Astrocyte of the spinal cord (primary cell): ENCODE measurements at regions not wholly inside any gene's neighbourhood (a gene's known extent, or its start where the extent isn't known, plus 50 kb on each side); places are given as distances from the start of the nearest gene placed in this dataset.
"Not testable (repeated sequence)": the region's sequence is repeated elsewhere in the genome, so short reads cannot be mapped to it uniquely, and the experiment has no call there.

Experiments used
- DNase-seq: peaks from one replicate; pipeline ENCODE4 v3.0.0; 2011; ENCODE audit warnings: low read depth, low spot score
- H3K4me3 ChIP-seq: 2 replicates; pipeline ENCODE4 v1.5.1; 2011; ENCODE audit warnings: low read depth, mild to moderate bottlenecking, low read length, moderate library complexity
- in situ Hi-C: cut with HindIII; loops from 2 replicates; pipeline ENCODE4 v1.10.0; 2017; ENCODE audit warnings: low sequenced_read_pairs
- TF ChIP-seq, protein P1 (sequence below): IDR thresholded peaks from 2 replicates; pipeline ENCODE4 v1.5.1; 2012; ENCODE audit warnings: low read depth, mild to moderate bottlenecking, low read length, inconsistent platforms

DNA sequence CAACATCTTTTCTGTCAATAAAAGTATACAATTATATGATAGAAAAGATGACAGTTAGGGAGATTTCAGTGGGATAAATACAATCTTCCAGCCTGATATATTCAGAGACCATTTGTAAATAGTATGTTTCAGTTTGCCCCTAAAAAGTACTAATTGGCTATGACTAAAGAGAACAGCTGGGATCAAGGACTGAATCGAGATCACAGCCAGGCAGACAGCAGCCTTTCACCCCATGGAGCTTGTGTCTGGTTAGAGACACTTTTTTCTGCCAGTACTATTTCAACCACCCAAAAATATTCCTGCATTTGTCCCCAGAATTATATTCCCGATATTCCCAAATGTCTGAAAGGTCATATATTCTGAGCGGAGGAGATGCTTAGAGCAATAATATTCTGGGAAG lies 577.3 kb upstream of the TLE4 start:
- TF ChIP-seq, protein P1, sequence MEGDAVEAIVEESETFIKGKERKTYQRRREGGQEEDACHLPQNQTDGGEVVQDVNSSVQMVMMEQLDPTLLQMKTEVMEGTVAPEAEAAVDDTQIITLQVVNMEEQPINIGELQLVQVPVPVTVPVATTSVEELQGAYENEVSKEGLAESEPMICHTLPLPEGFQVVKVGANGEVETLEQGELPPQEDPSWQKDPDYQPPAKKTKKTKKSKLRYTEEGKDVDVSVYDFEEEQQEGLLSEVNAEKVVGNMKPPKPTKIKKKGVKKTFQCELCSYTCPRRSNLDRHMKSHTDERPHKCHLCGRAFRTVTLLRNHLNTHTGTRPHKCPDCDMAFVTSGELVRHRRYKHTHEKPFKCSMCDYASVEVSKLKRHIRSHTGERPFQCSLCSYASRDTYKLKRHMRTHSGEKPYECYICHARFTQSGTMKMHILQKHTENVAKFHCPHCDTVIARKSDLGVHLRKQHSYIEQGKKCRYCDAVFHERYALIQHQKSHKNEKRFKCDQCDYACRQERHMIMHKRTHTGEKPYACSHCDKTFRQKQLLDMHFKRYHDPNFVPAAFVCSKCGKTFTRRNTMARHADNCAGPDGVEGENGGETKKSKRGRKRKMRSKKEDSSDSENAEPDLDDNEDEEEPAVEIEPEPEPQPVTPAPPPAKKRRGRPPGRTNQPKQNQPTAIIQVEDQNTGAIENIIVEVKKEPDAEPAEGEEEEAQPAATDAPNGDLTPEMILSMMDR: no peak
- no peak overlapping the region for H3K4me3 ChIP-seq
- DNase-seq: no peak
- in situ Hi-C loops: no loop called here

DNA sequence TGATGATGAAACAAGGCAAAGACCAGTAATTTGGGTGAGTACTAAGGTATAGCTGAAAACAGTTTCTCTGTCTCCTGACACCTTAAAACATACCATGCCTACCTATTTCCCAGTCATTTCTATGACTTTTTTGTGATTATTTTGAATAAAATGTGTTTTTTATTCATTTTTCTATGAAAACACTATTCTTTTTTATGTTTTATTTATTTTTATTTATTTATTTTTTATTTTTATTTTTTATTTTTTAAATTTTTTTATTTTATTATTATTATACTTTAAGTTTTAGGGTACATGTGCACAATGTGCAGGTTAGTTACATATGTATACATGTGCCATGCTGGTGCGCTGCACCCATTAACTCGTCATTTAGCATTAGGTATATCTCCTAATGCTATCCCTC lies 576.8 kb upstream of the TLE4 start:
- in situ Hi-C loops, H3K4me3 ChIP-seq, DNase-seq: not testable (repeated sequence)

DNA sequence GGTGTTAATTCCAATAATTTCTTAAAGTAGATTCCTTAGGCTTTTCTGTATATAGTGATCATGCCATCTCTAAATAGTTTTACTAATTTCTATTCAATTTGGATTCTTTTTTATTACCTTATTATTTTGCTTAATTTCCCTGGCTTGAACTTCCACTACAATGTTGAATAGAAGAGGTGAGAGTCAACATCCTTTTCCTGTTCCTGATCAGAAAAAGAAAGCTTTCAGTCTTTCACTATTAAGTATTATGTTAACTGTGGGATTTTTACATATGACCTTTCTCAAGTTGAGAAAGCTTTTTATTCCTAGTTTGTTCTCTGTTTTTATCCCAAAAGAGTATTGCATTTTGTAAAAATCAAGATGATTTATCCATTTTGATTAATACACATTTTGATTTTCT lies 574.5 kb upstream of the TLE4 start:
- in situ Hi-C loops: no loop called here
- DNase-seq: no peak
- TF ChIP-seq, protein P1: no peak
- no peak overlapping the region for H3K4me3 ChIP-seq

DNA sequence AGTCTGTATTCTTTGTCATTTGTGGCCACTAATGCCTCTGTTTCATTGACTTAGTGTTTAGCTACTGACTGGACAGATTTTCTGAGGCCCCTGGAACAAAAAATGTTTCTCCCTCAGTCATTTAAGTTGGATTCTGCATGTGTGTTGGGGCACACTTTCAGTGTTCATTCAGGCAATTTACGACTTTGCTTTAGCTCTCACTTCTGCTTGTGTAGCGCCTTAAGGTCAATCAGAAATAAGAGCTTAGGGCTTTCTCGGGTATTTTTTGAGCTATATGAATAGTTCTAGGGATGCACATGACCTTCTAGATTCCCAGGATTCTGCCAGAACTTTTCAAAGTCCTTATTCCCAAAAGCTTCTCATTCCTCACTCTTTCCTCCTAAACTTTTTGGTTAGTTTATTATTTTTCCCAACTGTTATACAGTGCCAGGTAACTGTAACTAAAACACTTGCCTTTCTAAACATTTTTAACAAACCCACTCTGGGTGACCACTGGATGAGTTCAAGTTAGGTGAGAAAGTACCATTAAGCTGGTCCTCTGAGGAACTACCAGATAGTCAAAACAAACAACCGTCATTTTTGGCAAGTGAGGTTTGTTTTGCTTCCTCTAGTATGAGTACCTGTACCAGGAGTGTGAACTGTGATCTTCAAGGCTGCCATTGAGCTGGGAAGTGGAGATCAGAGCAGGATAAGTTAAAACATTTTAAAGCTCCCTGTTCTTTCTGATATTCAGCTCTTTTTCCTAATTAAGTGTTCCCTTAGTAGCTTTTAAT lies 571.3 kb upstream of the TLE4 start:
- DNase-seq: no peak
- in situ Hi-C loops: no loop called here
- TF ChIP-seq, protein P1: no peak
- no peak overlapping the region for H3K4me3 ChIP-seq

DNA sequence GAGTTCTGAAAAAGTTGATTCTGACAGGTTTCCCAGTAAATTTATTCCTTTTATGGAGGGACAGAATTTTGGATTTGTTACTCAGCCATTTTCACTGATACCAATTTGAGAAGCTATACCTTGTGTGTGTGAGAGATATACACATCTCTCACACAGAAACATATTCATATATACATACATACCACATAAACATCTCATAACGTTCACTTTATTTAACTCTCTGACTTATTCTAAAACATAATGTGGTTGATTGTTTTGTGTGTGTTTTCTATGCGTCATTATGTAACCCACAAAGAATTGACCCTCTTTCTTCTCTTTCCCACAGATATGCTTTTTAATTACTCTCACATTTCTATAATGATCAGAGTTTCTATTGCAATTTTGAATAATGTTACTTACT lies 570.8 kb upstream of the TLE4 start:
- TF ChIP-seq, protein P1: no peak
- no peak for DNase-seq
- no peak overlapping the region for H3K4me3 ChIP-seq
- in situ Hi-C loops: no loop called here

DNA sequence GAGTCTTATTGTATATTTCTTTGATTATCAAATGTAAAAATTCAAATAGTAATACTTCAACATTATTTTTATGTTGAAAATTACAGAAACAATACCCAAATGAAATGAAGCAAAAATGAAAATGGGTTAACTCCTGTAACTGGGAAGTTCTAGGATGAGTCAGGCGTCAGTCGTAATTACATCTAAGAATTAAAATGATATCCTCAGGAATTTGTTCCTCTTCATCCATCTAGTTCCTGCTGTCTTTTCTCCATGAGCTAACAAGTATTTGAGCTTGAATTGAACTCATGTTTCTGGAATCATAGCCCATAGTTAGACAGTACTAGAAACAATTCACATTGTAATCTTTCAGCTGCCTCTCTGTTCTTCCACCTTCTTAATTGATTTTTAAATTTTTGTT lies 568.3 kb upstream of the TLE4 start:
- DNase-seq: no peak
- no peak overlapping the region for H3K4me3 ChIP-seq
- TF ChIP-seq, protein P1: no peak
- in situ Hi-C loops: no loop called here

DNA sequence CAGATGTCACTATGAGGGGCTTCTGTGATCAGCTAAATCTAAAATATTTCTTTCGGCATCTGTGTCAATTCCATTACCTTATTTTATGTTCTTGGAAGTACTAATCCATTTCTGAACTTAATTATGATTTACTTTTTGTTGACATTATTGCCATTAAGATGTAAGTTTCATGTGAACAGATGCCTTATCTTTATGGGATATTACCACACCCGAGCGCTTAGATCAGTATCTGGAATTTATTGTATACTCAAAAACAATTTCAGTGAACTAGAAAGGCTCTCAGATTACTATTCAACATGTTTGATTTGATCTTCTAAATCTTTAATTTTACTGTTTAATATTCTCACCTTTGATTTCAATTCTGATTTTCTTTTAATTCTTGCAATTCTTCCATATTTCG lies 567.7 kb upstream of the TLE4 start:
- in situ Hi-C loops: no loop called here
- no peak for DNase-seq
- TF ChIP-seq, protein P1: no peak
- H3K4me3 ChIP-seq: no peak overlapping the region
